Heart left ventricle (tissue), 13 donors: ENCODE measurements at regions not wholly inside any gene's neighbourhood (a gene's known extent, or its start where the extent isn't known, plus 50 kb on each side); places are given as distances from the start of the nearest gene placed in this dataset.

Experiments used
- POLR2A ChIP-seq, 2 donors: fragments of 450-650 bp; IDR thresholded peaks; one replicate each; pipeline ENCODE4 v1.6.1; 2017; ENCODE audit warnings: antibody characterized with exemption in 2 of 2, mild to moderate bottlenecking in 2 of 2, moderate library complexity in 2 of 2
- TF ChIP-seq, protein P1 (sequence below), 12 donors: fragments of 200-600 bp; sonication (generic) in 4 of 12; IDR thresholded peaks; one replicate each; pipeline versions ENCODE4 v1.5.0 to v1.8.0; 2018 to 2022; ENCODE audit warnings: antibody characterized with exemption in 12 of 12, mild to moderate bottlenecking in 5 of 12
- donor health status: ischemic (EF 13 %, LVEDD 7.1; RV severe dilation, severe dysfunction).
- donor health status: DM: no; HTN: yes; CAD: no.
- donor health status: DM: no; HTN: no; CAD: no.
- donor health status: ischemic (EF 25% LVEDD 6.9; RV normal size, moderate dysfunction).
- donor health status: ischemic (EF 25% LVEDD 5.7; RV mildly dilated, moderate dysfunction).
- donor health status: ischemic (EF 35%, LVEDD 5.7; RV mildly dilated, moderate dysfunction).
- donor health status: nonischemic (EF 11% LVEDD 7.7; RV severe dilation, severe dysfunction).
- donor health status: DM: yes; HTN: yes; CAD: no.
- donor health status: PGD.
- donor health status: ischemic (EF 29% LVEDD 5.4; RV normal size, mild dysfunction).
- donor health status: nonischemic (EF 23%, LVEDD 6.1; RV moderate dilation, normal function).

DNA sequence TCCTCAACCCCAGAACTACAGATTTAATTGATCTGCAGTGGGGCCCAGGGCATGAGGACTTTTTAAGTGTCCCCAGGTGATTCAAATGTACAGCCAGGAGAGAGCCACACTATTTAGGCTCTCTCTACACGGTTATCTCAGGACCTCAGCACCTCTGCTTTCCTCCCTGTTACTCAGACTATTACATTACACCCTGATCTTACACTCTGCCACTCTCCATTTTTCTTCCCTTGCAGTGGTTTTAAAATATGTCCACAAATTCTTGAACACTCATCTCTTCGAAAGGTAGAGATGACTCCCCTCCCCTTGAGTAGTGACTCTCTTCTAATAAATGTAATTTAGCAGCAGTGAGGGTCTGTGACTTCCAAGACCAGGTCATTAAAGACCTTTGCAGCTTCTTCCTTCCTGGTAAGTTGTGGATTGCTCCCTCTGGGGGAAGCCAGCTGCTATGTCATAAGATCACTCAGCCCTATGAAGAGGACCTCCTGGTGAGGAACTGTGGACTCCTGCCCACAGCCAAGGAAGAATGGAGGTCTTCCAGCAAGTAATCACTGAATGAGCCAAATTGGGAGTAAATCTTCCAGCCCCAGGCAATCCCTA lies 87.5 kb upstream of the SSBP2 start:
- TF ChIP-seq, protein P1, sequence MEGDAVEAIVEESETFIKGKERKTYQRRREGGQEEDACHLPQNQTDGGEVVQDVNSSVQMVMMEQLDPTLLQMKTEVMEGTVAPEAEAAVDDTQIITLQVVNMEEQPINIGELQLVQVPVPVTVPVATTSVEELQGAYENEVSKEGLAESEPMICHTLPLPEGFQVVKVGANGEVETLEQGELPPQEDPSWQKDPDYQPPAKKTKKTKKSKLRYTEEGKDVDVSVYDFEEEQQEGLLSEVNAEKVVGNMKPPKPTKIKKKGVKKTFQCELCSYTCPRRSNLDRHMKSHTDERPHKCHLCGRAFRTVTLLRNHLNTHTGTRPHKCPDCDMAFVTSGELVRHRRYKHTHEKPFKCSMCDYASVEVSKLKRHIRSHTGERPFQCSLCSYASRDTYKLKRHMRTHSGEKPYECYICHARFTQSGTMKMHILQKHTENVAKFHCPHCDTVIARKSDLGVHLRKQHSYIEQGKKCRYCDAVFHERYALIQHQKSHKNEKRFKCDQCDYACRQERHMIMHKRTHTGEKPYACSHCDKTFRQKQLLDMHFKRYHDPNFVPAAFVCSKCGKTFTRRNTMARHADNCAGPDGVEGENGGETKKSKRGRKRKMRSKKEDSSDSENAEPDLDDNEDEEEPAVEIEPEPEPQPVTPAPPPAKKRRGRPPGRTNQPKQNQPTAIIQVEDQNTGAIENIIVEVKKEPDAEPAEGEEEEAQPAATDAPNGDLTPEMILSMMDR (IDR thresholded peaks at IDR 0.05) = peak in 10 of 12 donors; percentile 25 to 62 (median 48)
- no peak for TF ChIP-seq POLR2A (IDR thresholded peaks at IDR 0.05)
